ENCODE measurements at regions not wholly inside any gene's neighbourhood (a gene's known extent, or its start where the extent isn't known, plus 50 kb on each side); places are given as distances from the start of the nearest gene placed in this dataset.

DNA sequence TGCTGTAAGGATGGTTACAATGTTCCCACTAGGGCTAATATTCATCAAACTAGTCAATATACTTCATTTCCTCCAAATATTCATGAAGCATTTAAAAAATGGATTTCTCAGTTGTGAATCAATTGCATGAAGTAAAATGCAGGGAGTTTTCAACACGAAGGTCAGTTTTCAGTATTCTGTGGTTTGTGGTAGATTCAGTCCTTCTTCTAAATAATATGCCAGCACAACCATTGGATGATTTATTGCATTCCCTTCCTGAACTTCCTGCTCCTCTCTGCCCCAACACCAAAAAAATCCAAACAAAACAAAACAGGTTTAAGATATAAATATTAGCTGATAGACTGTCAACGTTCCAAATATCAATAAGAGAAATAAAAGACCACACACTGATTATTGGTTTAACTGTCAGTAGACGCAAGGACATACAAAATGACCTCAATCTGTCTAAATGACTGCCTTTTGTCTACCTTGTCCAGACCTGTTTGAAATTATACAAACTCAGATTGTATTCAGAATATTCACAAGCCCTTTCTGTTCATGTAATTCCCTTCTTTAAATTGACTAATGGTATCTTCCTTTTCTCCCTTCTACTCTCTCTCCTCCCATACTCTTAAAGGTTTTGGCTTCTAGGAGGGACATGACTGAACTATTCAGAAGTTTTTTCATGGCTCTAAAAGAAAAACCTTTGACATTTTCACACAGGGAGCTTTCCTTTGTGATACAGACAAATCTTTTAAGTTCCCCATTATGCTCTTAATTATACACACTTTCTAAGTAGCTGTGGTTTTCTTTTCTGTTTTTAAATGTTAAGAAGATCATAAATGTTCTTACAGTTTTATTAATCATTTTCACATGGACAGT lies 92.6 kb upstream of the STT3B start:
- DNase-seq, result no peak

DNA sequence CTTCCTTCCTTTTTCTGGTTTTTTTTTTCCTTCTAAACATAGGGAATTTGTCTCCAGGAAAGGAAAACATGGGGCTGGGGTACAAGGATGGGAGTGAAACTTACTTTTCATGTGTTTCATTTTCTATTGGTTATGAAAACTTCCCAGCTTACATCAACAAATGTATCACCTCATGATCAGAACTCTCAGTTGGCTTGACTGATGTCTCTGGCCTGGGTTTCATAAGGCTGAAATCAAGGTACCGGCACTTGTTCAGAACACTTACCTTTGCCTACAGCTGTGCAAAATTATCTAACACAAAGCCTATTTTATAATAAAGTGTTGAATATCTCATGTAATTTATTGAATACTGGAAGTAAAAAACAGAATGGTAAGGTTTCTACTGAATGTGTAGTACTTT lies 91.8 kb upstream of the STT3B start:
- DNase-seq, result no peak

GRCh38 chr3:31442755-31443154 lies 90.0 kb upstream of the STT3B start:
- no peak for DNase-seq

GRCh38 chr3:31444220-31445142 lies 88.2 kb upstream of the STT3B start:
- no peak for DNase-seq

DNA sequence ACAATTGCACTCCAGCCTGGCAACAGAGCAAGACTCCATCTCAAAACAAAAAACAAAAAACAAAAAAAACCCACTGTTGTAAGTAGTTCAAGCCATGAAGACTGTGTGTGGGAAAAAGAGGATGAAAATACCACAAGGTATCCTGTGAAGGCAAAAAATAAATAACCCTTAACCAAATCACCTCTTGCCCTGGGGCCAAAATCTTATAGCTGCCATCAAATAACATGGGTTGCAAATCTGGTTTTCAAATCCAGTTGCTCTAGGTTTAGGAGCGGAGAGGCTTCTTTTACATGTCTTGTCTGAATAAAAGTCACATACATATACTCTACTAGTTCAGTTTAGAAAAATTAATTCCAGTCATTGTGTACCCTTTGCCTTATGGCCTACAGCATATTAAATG lies 87.0 kb upstream of the STT3B start:
- no peak for DNase-seq

DNA sequence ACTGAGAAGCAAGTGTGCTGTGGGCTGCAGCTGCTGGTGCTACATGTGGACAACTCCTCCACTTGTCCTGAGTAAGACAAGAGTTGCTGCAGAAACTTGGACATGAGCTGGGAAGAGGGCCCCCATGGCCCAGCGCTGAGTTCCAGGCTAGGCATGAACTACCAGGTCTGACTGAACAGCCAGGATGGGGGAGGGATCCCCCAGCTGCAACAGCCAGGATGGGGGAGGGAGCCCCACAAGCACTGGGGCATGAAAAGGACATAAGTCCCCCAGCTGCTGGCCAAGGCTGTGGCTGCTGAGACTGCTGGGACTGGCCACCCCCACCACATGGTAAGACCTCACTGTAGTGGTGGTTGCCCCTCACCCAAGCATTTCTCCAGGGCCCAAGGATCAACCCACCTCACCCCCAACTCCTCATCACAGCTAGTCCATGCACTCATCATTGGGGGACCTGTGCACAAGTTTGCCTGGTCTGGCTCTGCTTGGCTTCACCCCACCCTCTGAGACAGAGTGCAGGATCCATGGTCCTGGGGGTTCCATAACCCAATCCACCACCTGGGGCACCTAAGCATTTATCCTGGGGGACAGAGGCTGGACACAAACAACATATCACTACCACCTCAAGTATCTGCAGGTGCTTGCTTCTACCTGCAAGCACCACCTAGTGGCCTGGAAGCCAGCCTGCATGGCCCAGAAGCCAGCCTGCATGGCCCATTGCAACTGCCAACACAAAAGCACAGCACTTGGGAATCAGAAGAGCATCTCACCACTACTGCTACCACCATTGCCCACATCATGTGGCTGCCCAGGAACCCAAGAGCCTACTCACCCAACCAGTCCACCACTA lies 84.5 kb upstream of the STT3B start:
- DNase-seq, result peak; percentile 29

- DNase-seq, result no peak
These were observed 83.9 kb upstream of the STT3B start for GRCh38 chr3:31448882-31449243.

DNA sequence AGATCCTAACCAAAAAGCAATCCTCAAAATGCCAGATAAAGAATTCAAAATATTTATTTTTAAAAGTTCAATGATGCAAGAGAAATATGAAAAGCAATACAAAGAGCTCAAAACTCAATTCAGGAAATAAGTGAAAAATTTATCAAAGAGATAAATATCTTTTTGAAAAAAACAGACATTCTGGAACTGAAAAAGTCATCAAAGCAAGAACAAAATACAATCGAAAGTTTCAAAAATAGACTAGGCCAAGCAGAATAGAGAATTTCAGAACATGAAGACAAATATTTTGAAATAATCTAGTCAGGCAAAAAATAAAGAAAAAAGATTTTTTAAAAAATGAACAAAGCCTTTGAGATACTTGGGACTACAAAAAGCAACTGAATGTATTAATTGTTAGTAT lies 83.4 kb upstream of the STT3B start:
- DNase-seq, result no peak

- DNase-seq, result no peak
These were observed 82.4 kb upstream of the STT3B start for GRCh38 chr3:31450345-31450744.

GRCh38 chr3:31452495-31453106 lies 80.1 kb upstream of the STT3B start:
- DNase-seq, result no peak

DNA sequence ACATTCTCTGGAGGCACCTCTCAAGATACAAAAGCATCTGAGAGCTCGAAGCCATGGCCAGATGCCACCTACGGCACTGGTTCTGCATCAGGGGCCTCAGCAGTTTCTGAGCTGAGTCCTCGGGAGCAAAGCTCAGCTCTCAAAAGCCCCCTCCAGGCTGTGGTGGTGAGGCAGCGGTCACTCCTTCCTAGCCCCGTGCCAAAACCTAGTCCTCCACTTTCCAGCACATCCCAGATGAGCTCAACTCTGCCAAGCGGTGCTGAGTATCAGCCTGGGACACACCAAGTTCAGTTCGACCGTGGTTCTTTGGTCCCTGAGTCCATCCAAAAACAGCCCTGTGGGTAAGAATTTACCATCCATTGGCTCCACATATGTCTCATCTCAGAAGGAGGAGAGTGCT lies 79.3 kb upstream of the STT3B start:
- DNase-seq, result no peak

DNA sequence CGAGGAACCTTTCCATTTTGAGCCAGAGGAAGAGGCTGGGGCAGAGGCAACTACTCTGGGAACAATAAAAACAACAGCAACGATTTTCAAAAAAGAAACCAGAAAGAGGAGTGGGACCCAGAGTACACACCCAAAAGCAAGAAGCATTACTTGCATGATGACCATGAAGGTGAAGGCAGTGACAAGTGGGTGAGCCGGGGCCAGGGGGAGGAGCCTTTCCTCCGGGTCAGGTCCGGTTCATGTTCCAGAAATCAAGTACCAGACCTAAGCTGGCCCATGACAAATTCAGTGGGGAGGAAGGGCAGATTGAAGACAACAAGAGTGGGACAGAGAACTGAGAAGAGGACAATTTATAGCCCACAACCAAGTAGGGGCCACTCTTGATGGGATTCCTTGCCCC lies 77.2 kb upstream of the STT3B start:
- no peak for DNase-seq

DNA sequence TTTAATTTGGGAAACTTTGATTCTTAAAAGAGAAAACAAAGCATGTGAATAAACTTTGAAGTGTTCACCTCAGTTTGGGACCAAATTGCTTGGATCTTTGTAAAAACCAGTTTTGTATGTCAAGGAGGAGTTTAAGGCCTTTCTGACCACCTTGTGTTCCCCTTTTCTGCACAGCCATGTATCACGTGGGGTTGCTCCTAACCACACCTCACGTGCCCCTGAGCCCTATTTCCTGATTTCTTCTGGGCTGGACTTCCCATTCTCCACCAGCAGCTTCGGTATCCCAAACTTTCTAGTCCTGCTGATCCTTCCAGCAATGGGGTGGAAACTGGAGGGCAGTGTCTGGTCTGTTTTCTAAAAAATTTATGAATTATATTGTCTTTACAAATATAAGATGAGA lies 76.4 kb upstream of the STT3B start:
- no peak for DNase-seq

GRCh38 chr3:31461426-31461825 lies 71.3 kb upstream of the STT3B start:
- no peak for DNase-seq

GRCh38 chr3:31462050-31462569 lies 70.6 kb upstream of the STT3B start:
- peak; percentile 26 for DNase-seq

GRCh38 chr3:31465999-31466398 lies 66.7 kb upstream of the STT3B start:
- DNase-seq, result no peak

DNA sequence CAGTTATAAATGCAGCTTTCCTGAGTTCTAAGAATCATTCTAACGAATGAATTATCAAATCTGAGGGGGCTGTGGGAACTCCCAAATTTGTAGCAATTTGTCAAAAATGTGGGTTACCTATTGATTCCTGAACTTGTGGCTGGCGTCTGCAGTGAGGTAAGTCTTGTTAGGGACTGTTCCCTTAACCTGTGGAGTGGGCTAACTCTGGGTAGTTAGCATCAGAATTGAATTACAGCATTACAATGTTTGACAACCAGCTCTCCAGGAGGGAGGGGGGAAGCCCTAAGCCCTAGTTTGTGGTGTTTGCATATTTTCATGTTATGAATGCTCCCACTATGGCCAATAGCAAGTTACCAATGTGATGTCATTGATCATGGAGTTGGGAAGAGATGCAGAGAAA lies 65.9 kb upstream of the STT3B start:
- no peak for DNase-seq

GRCh38 chr3:31468433-31468832 lies 64.3 kb upstream of the STT3B start:
- no peak for DNase-seq

DNA sequence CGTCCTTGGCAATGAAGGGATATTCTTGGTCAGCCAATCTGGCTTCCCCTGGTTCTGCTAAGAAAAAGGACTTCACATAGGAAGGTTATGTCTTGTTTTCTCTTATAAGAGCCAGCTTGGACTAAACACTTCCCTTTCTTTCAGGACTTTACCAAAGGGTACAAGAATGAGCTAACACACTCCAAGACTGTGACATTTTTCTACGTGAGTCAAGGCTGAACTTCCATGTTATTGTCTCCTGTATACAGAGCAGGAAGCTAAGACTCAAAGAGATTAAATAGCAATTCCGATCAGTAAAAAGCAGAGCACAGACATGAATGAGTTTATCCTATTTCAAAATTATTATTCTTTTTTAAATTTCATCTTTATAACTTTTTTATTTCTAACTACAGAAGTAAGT lies 63.3 kb upstream of the STT3B start:
- DNase-seq, result no peak

GRCh38 chr3:31472479-31473390 lies 60.0 kb upstream of the STT3B start:
- peak; percentile 48 for DNase-seq

DNA sequence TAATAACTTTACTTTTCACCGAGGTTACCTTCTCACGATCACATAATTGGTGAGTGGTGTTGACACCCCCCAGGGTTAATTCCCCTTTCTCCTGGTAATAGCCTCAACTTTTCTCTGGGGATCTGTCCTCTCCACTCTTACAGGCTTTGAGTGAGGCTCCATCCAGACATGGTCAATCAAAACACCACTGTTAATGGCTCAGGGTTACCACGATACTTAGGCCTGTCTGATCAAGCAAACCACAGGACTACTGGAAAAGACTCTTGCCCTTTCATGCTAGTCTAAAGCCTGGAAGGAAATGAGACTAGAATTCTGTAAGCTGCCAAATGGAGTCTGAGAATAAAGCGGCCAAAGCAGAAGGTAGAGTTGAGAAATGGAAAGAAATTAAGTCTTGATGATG lies 56.5 kb upstream of the STT3B start:
- DNase-seq, result no peak

All from activated naive CD4-positive, alpha-beta T cell treated with Interleukin-2 at 50 U/mL for 16 hours (primary cell).